Keratinocyte (primary cell): ENCODE measurements at regions not wholly inside any gene's neighbourhood (a gene's known extent, or its start where the extent isn't known, plus 50 kb on each side); places are given as distances from the start of the nearest gene placed in this dataset.

ENCODE experiments used
- DNase-seq: peaks from one replicate; pipeline ENCODE4 v3.0.0-alpha.2; 2011; ENCODE audit warnings: low read depth, missing footprints, low spot score
- FAIRE-seq: peaks from 2 replicates; lab custom pipeline; 2011; peaks lifted over from hg19 to GRCh38; lab: Jason Lieb, UNC
- H2AFZ ChIP-seq: 2 replicates; pipeline ENCODE4 v1.6.0; 2012; ENCODE audit warnings: low read length, control low read depth, inconsistent platforms; ENCODE audit not compliant: control insufficient read depth
- H3K27ac ChIP-seq: 2 replicates; pipeline ENCODE4 v1.5.1; 2011; ENCODE audit warnings: low read length; ENCODE audit not compliant: control insufficient read depth, insufficient read depth
- H3K27me3 ChIP-seq: 3 replicates; pipeline ENCODE4 v1.6.0; 2011; ENCODE audit warnings: low read length; ENCODE audit not compliant: control insufficient read depth, insufficient read depth; ENCODE audit errors: extremely low read depth
- H3K36me3 ChIP-seq, 2 experiments: 2 replicates in 1 of 2; 3 replicates in 1 of 2; pipeline ENCODE4 v1.5.1; 2011; ENCODE audit warnings: low read length in 2 of 2, mild to moderate bottlenecking in 1 of 2; ENCODE audit not compliant: control insufficient read depth in 2 of 2, insufficient read depth in 2 of 2; ENCODE audit errors: extremely low read depth in 1 of 2
- H3K4me1 ChIP-seq: 3 replicates; pipeline ENCODE4 v1.5.1; 2011; ENCODE audit warnings: low read length; ENCODE audit not compliant: control insufficient read depth, insufficient read depth; ENCODE audit errors: extremely low read depth
- H3K4me2 ChIP-seq: 3 replicates; pipeline ENCODE4 v1.6.0; 2011; ENCODE audit warnings: low read depth, low read length; ENCODE audit not compliant: control insufficient read depth, insufficient read depth; ENCODE audit errors: extremely low read depth
- H3K4me3 ChIP-seq, 3 experiments: fragments of 200-600 bp in 1 of 3; sonication (generic) in 1 of 3; 2 replicates in 2 of 3; 3 replicates in 1 of 3; pipeline ENCODE4 v1.5.1; 2011 to 2016; ENCODE audit warnings: low read length in 3 of 3, mild to moderate bottlenecking in 3 of 3, control low read depth in 2 of 3, inconsistent platforms in 1 of 3, low read depth in 1 of 3, mixed read lengths in 1 of 3, mixed run types in 1 of 3, moderate library complexity in 1 of 3; ENCODE audit not compliant: control insufficient read depth in 2 of 3, insufficient read depth in 2 of 3; ENCODE audit errors: extremely low read depth in 1 of 3
- H3K79me2 ChIP-seq: 2 replicates; pipeline ENCODE4 v1.6.0; 2012; ENCODE audit warnings: low read length; ENCODE audit not compliant: control insufficient read depth, insufficient read depth
- H3K9ac ChIP-seq: 3 replicates; pipeline ENCODE4 v1.6.0; 2011; ENCODE audit warnings: low read length; ENCODE audit not compliant: control insufficient read depth, insufficient read depth; ENCODE audit errors: extremely low read depth
- H3K9me1 ChIP-seq: 3 replicates; pipeline ENCODE4 v1.6.0; 2011; ENCODE audit warnings: low read length; ENCODE audit not compliant: control insufficient read depth, insufficient read depth; ENCODE audit errors: extremely low read depth
- H3K9me3 ChIP-seq: 2 replicates; pipeline ENCODE4 v1.5.1; 2012; ENCODE audit warnings: low read depth, low read length; ENCODE audit not compliant: control insufficient read depth
- H4K20me1 ChIP-seq: 3 replicates; pipeline ENCODE4 v1.6.0; 2011; ENCODE audit warnings: low read length; ENCODE audit not compliant: control insufficient read depth, insufficient read depth; ENCODE audit errors: extremely low read depth
- EZH2 ChIP-seq: IDR thresholded peaks from one replicate; pipeline ENCODE4 v1.6.1; 2012; ENCODE audit warnings: inconsistent platforms, mild to moderate bottlenecking, low read length, moderate library complexity
- dilution Hi-C: fragments of 300-500 bp; cut with MboI; formaldehyde crosslinking; loops from one replicate; pipeline ENCODE4 v1.7.0; 2020; ENCODE audit warnings: low sequenced_read_pairs; ENCODE audit not compliant: extremely low pct_ligation_motif_present
- TF ChIP-seq, protein P1 (sequence below), 3 experiments: IDR thresholded peaks in 1 of 3; conservative IDR thresholded peaks in 1 of 3; optimal IDR thresholded peaks in 1 of 3; 2 replicates in 2 of 3; 3 replicates in 1 of 3; pipeline versions ENCODE3 to v1.5.1; 2011; ENCODE audit warnings: low read length in 3 of 3, mild to moderate bottlenecking in 3 of 3, moderate library complexity in 2 of 3, control low read depth in 1 of 3, inconsistent platforms in 1 of 3; ENCODE audit not compliant: insufficient read depth in 2 of 3; ENCODE audit errors: extremely low read depth in 1 of 3

DNA sequence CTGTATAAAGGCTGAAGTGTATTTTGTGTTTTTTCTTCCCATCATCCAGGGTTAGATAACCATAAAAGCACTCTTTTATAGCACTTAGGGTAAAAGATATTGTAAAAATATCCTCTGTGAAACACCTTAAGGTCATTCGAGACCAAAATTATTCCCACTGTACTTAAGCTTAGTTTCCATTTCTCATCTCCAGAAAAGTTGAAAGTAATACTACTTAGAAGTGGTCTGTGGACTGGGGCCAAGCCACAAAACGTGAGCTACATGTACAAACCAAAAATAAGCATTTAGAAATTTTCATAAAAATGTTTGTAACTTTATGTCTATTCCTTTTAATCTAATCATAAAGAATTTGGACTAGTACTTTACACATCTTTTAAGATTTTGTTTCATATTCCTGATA lies 142.0 kb upstream of the NTM start:
- H3K36me3 ChIP-seq = no peaks in the 10 kb centered on the region
- TF ChIP-seq, protein P1, sequence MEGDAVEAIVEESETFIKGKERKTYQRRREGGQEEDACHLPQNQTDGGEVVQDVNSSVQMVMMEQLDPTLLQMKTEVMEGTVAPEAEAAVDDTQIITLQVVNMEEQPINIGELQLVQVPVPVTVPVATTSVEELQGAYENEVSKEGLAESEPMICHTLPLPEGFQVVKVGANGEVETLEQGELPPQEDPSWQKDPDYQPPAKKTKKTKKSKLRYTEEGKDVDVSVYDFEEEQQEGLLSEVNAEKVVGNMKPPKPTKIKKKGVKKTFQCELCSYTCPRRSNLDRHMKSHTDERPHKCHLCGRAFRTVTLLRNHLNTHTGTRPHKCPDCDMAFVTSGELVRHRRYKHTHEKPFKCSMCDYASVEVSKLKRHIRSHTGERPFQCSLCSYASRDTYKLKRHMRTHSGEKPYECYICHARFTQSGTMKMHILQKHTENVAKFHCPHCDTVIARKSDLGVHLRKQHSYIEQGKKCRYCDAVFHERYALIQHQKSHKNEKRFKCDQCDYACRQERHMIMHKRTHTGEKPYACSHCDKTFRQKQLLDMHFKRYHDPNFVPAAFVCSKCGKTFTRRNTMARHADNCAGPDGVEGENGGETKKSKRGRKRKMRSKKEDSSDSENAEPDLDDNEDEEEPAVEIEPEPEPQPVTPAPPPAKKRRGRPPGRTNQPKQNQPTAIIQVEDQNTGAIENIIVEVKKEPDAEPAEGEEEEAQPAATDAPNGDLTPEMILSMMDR (optimal IDR thresholded peaks at IDR 0.05 in 1 of 3, IDR thresholded peaks at IDR 0.05 in 1 of 3, conservative IDR thresholded peaks at IDR 0.05 in 1 of 3; ENCODE audit: extremely low read depth in 1 of 3, insufficient read depth in 2 of 3, low read length in 3 of 3) = no peak
- TF ChIP-seq EZH2 = no peak
- H3K9me1 ChIP-seq = no peaks in the 10 kb centered on the region
- no peak overlapping the region for H3K27ac ChIP-seq
- H3K9me3 ChIP-seq = no peaks in the 10 kb centered on the region
- no peaks in the 10 kb centered on the region for H3K4me1 ChIP-seq
- no peaks in the 10 kb centered on the region for H4K20me1 ChIP-seq
- no peak overlapping the region for H2AFZ ChIP-seq
- H3K79me2 ChIP-seq = no peaks in the 10 kb centered on the region
- no peak overlapping the region for H3K4me2 ChIP-seq
- no peak overlapping the region for H3K4me3 ChIP-seq
- no peaks in the 10 kb centered on the region for H3K27me3 ChIP-seq
- no peak overlapping the region for H3K9ac ChIP-seq
- FAIRE-seq (no peak), DNase-seq (no peak)
- dilution Hi-C loops = no loop called here

DNA sequence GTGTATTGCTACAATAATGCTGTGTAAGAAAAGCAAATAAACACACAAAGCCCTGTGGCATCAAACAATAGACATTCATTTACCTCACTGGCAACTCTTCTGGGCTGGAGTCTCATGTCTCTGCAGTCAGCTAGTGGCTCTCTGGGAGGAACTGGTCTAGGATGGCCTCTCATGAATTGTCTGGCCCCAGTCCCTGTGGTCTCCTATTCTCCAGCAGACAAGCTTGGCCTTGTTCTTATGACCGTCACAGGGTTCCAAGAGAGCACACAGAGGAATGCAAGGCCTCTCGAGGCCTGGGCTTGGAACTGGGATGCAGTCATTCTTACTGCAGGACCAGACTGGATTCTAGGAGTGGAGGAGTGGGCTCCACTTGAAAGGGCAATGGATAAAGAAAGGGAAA lies 141.2 kb upstream of the NTM start:
- H3K9me1 ChIP-seq = no peaks in the 10 kb centered on the region

More for the DNA sequence above, 141.2 kb upstream of the NTM start:
- Histone ChIP-seq H3K9me3 (no peaks in the 10 kb centered on the region), H3K4me1 (no peaks in the 10 kb centered on the region), H3K27ac (no peak overlapping the region), H3K9ac (no peak overlapping the region), H3K4me2 (no peak overlapping the region), H3K27me3 (no peaks in the 10 kb centered on the region), H3K36me3 (no peaks in the 10 kb centered on the region), H4K20me1 (no peaks in the 10 kb centered on the region), H3K79me2 (no peaks in the 10 kb centered on the region), H3K4me3 (no peak overlapping the region), H2AFZ (no peak overlapping the region)
- TF ChIP-seq EZH2 = no peak
- TF ChIP-seq, protein P1 (optimal IDR thresholded peaks at IDR 0.05 in 1 of 3, IDR thresholded peaks at IDR 0.05 in 1 of 3, conservative IDR thresholded peaks at IDR 0.05 in 1 of 3; ENCODE audit: extremely low read depth in 1 of 3, insufficient read depth in 2 of 3, low read length in 3 of 3) = no peak
- no peak for DNase-seq
- dilution Hi-C loops = no loop called here
- no peak for FAIRE-seq
